Gastroesophageal sphincter (tissue), 4 donors: ENCODE measurements at regions not wholly inside any gene's neighbourhood (a gene's known extent, or its start where the extent isn't known, plus 50 kb on each side); places are given as distances from the start of the nearest gene placed in this dataset.

Source experiments
- ATAC-seq: fragments of 150-250 bp; one replicate; pipeline ENCODE4 v1.9.1; 2016; ENCODE audit warnings: mild to moderate bottlenecking, moderate library complexity
- H3K27ac ChIP-seq, 4 donors: fragments of 200-600 bp; sonication (generic) in 3 of 4; 1 replicate in 3 of 4; 2 replicates in 1 of 4; pipeline ENCODE4 v1.5.1; 2016 to 2019
- H3K27me3 ChIP-seq: fragments of 200-600 bp; sonication (generic); one replicate; pipeline ENCODE4 v1.5.1; 2019
- H3K36me3 ChIP-seq, 2 donors: fragments of 200-600 bp; sonication (generic); one replicate each; pipeline ENCODE4 v1.5.1; 2019; ENCODE audit warnings: control low read depth in 1 of 2
- H3K4me1 ChIP-seq, 3 donors: fragments of 200-600 bp; sonication (generic); 1 replicate in 2 of 3; 2 replicates in 1 of 3; pipeline ENCODE4 v1.5.1; 2016 to 2019; ENCODE audit warnings: control low read depth in 2 of 3
- H3K4me3 ChIP-seq, 2 donors: fragments of 200-600 bp; sonication (generic); one replicate each; pipeline ENCODE4 v1.5.1; 2019; ENCODE audit warnings: mild to moderate bottlenecking in 1 of 2, moderate library complexity in 1 of 2
- H3K9me3 ChIP-seq, 3 donors: fragments of 200-600 bp; sonication (generic); one replicate each; pipeline ENCODE4 v1.5.1; 2017 to 2019; ENCODE audit warnings: control low read depth in 2 of 3
- CTCF ChIP-seq, 4 experiments: fragments of 200-600 bp in 2 of 4; fragments of 450-650 bp in 2 of 4; sonication (generic) in 1 of 4; IDR thresholded peaks; one replicate each; pipeline ENCODE4 v1.5.1; 2017 to 2019; ENCODE audit warnings: antibody characterized with exemption in 4 of 4, mild to moderate bottlenecking in 2 of 4, moderate library complexity in 2 of 4
- EP300 ChIP-seq: sonication (generic); formaldehyde crosslinking; IDR thresholded peaks from one replicate; pipeline ENCODE4 v1.6.1; 2017; ENCODE audit warnings: antibody characterized with exemption, mild to moderate bottlenecking
- POLR2A ChIP-seq, 2 donors: fragments of 450-650 bp; IDR thresholded peaks; one replicate each; pipeline ENCODE4 v1.6.1; 2017; ENCODE audit warnings: antibody characterized with exemption in 2 of 2, mild to moderate bottlenecking in 2 of 2, moderate library complexity in 1 of 2
- POLR2AphosphoS5 ChIP-seq: sonication (generic); formaldehyde crosslinking; IDR thresholded peaks from one replicate; pipeline ENCODE4 v1.6.1; 2017; ENCODE audit warnings: antibody characterized with exemption
- whole genome bisulfite sequencing, 2 donors: methylation state at CpG; one replicate each; pipeline ENCODE4 v1.1.5; 2018; ENCODE audit warnings: low coverage in 1 of 2; 5-methylcytosine and 5-hydroxymethylcytosine counted together

- no peaks in the 10 kb centered on the region for H3K27me3 ChIP-seq
- no peak overlapping the region for H3K27ac ChIP-seq
- peaks cover 0 to 6% (median 0%) of the 10 kb centered on the region in 3 donors for H3K4me1 ChIP-seq
- 78 to 100% methylated on average over 1 to 3 of the region's 12 CpGs for WGBS, 2 donors
- no peaks in the 10 kb centered on the region for H3K36me3 ChIP-seq
- H3K9me3 ChIP-seq, result no peaks in the 10 kb centered on the region
- no peak for TF ChIP-seq POLR2AphosphoS5
- no peak for TF ChIP-seq CTCF (IDR thresholded peaks at IDR 0.05)
- TF ChIP-seq EP300, result no peak
- no peak for TF ChIP-seq POLR2A (IDR thresholded peaks at IDR 0.05)
- H3K4me3 ChIP-seq, result no peak overlapping the region
- no peak for ATAC-seq
These were observed 347.0 kb upstream of the ID2 start for GRCh38 chr2:8334866-8335325.

- H3K27me3 ChIP-seq, result no peaks in the 10 kb centered on the region
- TF ChIP-seq CTCF (IDR thresholded peaks at IDR 0.05) (no peak), POLR2A (IDR thresholded peaks at IDR 0.05) (no peak), POLR2AphosphoS5 (no peak), EP300 (no peak)
- H3K4me1 ChIP-seq, result no peaks in the 10 kb centered on the region
- WGBS, 2 donors, result 74 to 84% methylated on average over 8 of the region's 8 CpGs
- H3K36me3 ChIP-seq, result no peaks in the 10 kb centered on the region
- no peaks in the 10 kb centered on the region for H3K9me3 ChIP-seq
- ATAC-seq, result no peak
- no peak overlapping the region for H3K27ac ChIP-seq
- H3K4me3 ChIP-seq, result no peak overlapping the region
These were observed 346.1 kb upstream of the ID2 start for GRCh38 chr2:8335801-8336200.

- no peak overlapping the region for H3K27ac ChIP-seq
- no peaks in the 10 kb centered on the region for H3K9me3 ChIP-seq
- no peak for ATAC-seq
- H3K4me3 ChIP-seq, result no peak overlapping the region
- no peak for TF ChIP-seq POLR2A (IDR thresholded peaks at IDR 0.05)
- TF ChIP-seq CTCF (IDR thresholded peaks at IDR 0.05), result no peak
- TF ChIP-seq EP300, result no peak
- 79 to 100% methylated on average over 4 of the region's 4 CpGs for WGBS, 2 donors
- no peaks in the 10 kb centered on the region for H3K4me1 ChIP-seq
- no peaks in the 10 kb centered on the region for H3K27me3 ChIP-seq
- no peaks in the 10 kb centered on the region for H3K36me3 ChIP-seq
These were observed 344.5 kb upstream of the ID2 start for GRCh38 chr2:8337321-8337720.

- H3K27ac ChIP-seq, result no peak overlapping the region
- no peaks in the 10 kb centered on the region for H3K36me3 ChIP-seq
- H3K27me3 ChIP-seq, result no peaks in the 10 kb centered on the region
- TF ChIP-seq POLR2AphosphoS5 (no peak), EP300 (no peak), CTCF (IDR thresholded peaks at IDR 0.05) (no peak), POLR2A (IDR thresholded peaks at IDR 0.05) (no peak)
- H3K4me3 ChIP-seq, result no peak overlapping the region
- ATAC-seq, result no peak
- no peaks in the 10 kb centered on the region for H3K9me3 ChIP-seq
- WGBS, 2 donors, result 49 to 62% methylated on average over 3 of the region's 3 CpGs
- no peaks in the 10 kb centered on the region for H3K4me1 ChIP-seq
These were observed 339.4 kb upstream of the ID2 start for GRCh38 chr2:8342407-8342806.

GRCh38 chr2:8343031-8343430 lies 338.8 kb upstream of the ID2 start:
- ATAC-seq, result no peak
- Histone ChIP-seq H3K27me3 (no peaks in the 10 kb centered on the region), H3K36me3 (no peaks in the 10 kb centered on the region), H3K4me1 (no peaks in the 10 kb centered on the region), H3K4me3 (no peak overlapping the region), H3K9me3 (no peaks in the 10 kb centered on the region), H3K27ac (no peak overlapping the region)
- no peak for TF ChIP-seq CTCF (IDR thresholded peaks at IDR 0.05)
- no peak for TF ChIP-seq EP300
- no peak for TF ChIP-seq POLR2A (IDR thresholded peaks at IDR 0.05)
- no peak for TF ChIP-seq POLR2AphosphoS5
- WGBS, 2 donors, result 77 to 80% methylated on average over 2 of the region's 2 CpGs
